Eye (tissue), 1 donor: ENCODE measurements at regions not wholly inside any gene's neighbourhood (a gene's known extent, or its start where the extent isn't known, plus 50 kb on each side); places are given as distances from the start of the nearest gene placed in this dataset.

Source experiments
- DNase-seq: peaks from one replicate; pipeline ENCODE4 v3.0.0-alpha.2; 2015

DNA sequence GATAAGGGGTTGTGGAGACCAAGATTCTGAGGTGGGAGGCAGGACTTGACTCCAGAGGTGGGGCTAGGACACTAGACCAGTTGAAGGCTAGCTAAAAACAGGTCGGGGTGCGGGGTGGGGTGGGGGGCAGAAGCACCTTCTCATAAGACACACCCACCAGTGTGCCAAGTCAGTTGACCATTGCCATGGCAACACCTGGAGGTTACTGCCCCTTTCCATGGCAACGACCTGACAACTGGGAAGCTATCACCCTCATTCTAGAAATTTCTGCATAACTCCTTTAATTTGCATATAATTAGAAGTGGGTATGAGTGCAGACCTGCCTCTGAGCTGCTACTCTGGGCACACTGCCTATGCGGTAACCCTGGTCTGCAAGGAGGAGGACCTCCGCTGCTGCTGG is 53.9 kb upstream of the ALOX12 start:
- no peak for DNase-seq

DNA sequence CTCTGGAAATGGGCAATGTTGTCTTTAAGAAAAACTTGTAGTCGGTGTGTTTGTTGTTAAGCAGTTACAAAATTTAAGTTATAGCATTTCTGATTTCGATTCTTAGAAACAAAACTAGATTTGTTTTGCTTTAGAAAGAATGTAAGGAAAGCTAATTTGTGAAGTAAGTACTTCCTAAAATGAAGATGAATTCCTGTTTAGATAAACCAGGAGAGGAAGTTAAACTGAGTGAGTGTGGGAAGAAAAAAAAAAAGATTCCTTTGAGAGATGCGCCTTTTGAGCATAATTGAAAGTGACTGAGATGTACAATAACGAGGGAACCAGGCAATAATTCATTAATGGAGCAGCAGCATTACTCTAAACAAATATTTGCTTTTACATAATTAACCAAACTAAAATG is 52.4 kb upstream of the ALOX12 start:
- DNase-seq, result peak; percentile 14
